K562 (cell line): ENCODE measurements at regions not wholly inside any gene's neighbourhood (a gene's known extent, or its start where the extent isn't known, plus 50 kb on each side); places are given as distances from the start of the nearest gene placed in this dataset.

ENCODE experiments used
- ATAC-seq: fragments of 200-7000 bp; cut with Tn5 transposase; 3 replicates; pipeline ENCODE4 v1.9.1; 2020; ENCODE audit warnings: moderate library complexity
- BruUV-seq: library from RNA; stranded (reverse); fragments of 400-500 nt; replicated peaks from 2 replicates; lab custom pipeline; 2021; lab: Mats Ljungman, UMichigan
- CTCF ChIA-PET: fragments of 300-600 bp; formaldehyde crosslinking; extraction: SDS; loops from one replicate; lab custom pipeline; 2021; ENCODE audit warnings: low intra/inter-chr PET ratio; lab: Yijun Ruan, JAX
- POLR2A ChIA-PET: fragments of 300-600, 350-650 bp; sonication (Branson Sonifier 250); formaldehyde crosslinking; extraction: SDS; loops from one replicate; lab custom pipeline; 2021; ENCODE audit warnings: antibody characterized with exemption, inconsistent platforms; lab: Yijun Ruan, JAX
- DNase-seq, 4 experiments: peaks; one replicate each; pipeline versions ENCODE4 v3.0.0 to v3.0.0-alpha.2; 2011 to 2018; ENCODE audit warnings: low spot score in 3 of 4, mixed read lengths in 3 of 4; ENCODE audit errors: extremely low read depth in 1 of 4
- FAIRE-seq: peaks from 2 replicates; lab custom pipeline; 2011; peaks lifted over from hg19 to GRCh38; lab: Jason Lieb, UNC
- H2AFZ ChIP-seq: 2 replicates; pipeline ENCODE4 v1.6.0; 2011; ENCODE audit warnings: low read depth, low read length, control low read depth, inconsistent platforms
- H3K27ac ChIP-seq: fragments of 200-600 bp; 3 replicates; pipeline ENCODE4 v1.8.0; 2011; ENCODE audit warnings: low read depth, mild to moderate bottlenecking, control low read depth, inconsistent platforms, low read length, moderate library complexity, mixed read lengths; ENCODE audit errors: extremely low read depth
- H3K27me3 ChIP-seq, 2 experiments: fragments of 300-600 bp in 1 of 2; 2 replicates in 1 of 2; 3 replicates in 1 of 2; pipeline versions ENCODE4 v1.6.0 to v1.8.0; 2011; ENCODE audit warnings: inconsistent platforms in 2 of 2, low read length in 2 of 2, mild to moderate bottlenecking in 1 of 2, mixed read lengths in 1 of 2, moderate library complexity in 1 of 2; ENCODE audit not compliant: control insufficient read depth in 2 of 2, insufficient read depth in 2 of 2
- H3K36me3 ChIP-seq: fragments of 300-600 bp; 3 replicates; pipeline ENCODE4 v1.8.0; 2011; ENCODE audit warnings: mild to moderate bottlenecking, low read length, inconsistent platforms; ENCODE audit not compliant: control insufficient read depth, insufficient read depth
- H3K4me1 ChIP-seq, 2 experiments: fragments of 200-600 bp in 1 of 2; replicated peaks in 1 of 2; 2 replicates in 1 of 2; 3 replicates in 1 of 2; pipeline versions ENCODE4 v1.5.1 to v1.8.0; 2011; ENCODE audit warnings: inconsistent platforms in 2 of 2, low read length in 2 of 2, mild to moderate bottlenecking in 1 of 2, mixed read lengths in 1 of 2, moderate library complexity in 1 of 2; ENCODE audit not compliant: control insufficient read depth in 2 of 2, insufficient read depth in 2 of 2
- H3K4me2 ChIP-seq: 2 replicates; pipeline ENCODE4 v1.6.1; 2011; ENCODE audit warnings: low read length, control low read depth, inconsistent platforms, mixed read lengths; ENCODE audit not compliant: insufficient read depth
- H3K4me3 ChIP-seq: fragments of 200-600 bp; sonication (generic), shearing (Covaris generic); 2 replicates; pipeline ENCODE4 v1.5.1; 2016; ENCODE audit warnings: control low read depth, inconsistent platforms
- H3K79me2 ChIP-seq: fragments of 200-600 bp; 3 replicates; pipeline ENCODE4 v1.8.0; 2011; ENCODE audit warnings: low read length, inconsistent platforms; ENCODE audit not compliant: control insufficient read depth, insufficient read depth
- H3K9ac ChIP-seq, 2 experiments: 2 replicates each; pipeline versions ENCODE4 v1.6.0 to v1.6.1; 2011; ENCODE audit warnings: low read depth in 2 of 2, low read length in 2 of 2, control low read depth in 1 of 2, inconsistent platforms in 1 of 2, mild to moderate bottlenecking in 1 of 2, mixed read lengths in 1 of 2; ENCODE audit not compliant: insufficient read depth in 1 of 2
- H3K9me1 ChIP-seq: one replicate; pipeline ENCODE4 v1.6.0; 2011; ENCODE audit warnings: inconsistent platforms, mild to moderate bottlenecking, low read length, moderate library complexity; ENCODE audit not compliant: control insufficient read depth, insufficient read depth
- H3K9me3 ChIP-seq: replicated peaks from 2 replicates; pipeline ENCODE4 v1.5.1; 2011; ENCODE audit warnings: low read depth, low read length, inconsistent platforms; ENCODE audit not compliant: control insufficient read depth, insufficient read depth
- H4K20me1 ChIP-seq: replicated peaks from 2 replicates; pipeline ENCODE4 v1.6.1; 2011; ENCODE audit warnings: low read length, inconsistent platforms, mixed read lengths; ENCODE audit not compliant: control insufficient read depth, insufficient read depth
- ATF2 ChIP-seq: sonication (generic); formaldehyde crosslinking; IDR thresholded peaks from 2 replicates; pipeline ENCODE4 v1.8.1; 2022; ENCODE audit warnings: missing genetic modification reagents
- CBX5 ChIP-seq: IDR thresholded peaks from 2 replicates; pipeline ENCODE4 v1.6.1; 2014; ENCODE audit warnings: low read depth, borderline replicate concordance
- KLF13 ChIP-seq: fragments of 450-650 bp; IDR thresholded peaks from 2 replicates; pipeline ENCODE4 v1.6.1; 2016; ENCODE audit warnings: missing genetic modification characterization, low read depth, mild to moderate bottlenecking, missing compliant biosample characterization, moderate library complexity, borderline replicate concordance
- ZBTB40 ChIP-seq, 2 experiments: fragments of 450-650 bp in 1 of 2; sonication (generic) in 1 of 2; formaldehyde crosslinking in 1 of 2; IDR thresholded peaks; 2 replicates each; pipeline versions ENCODE4 v1.7.1 to v1.9.0; 2016 to 2022; ENCODE audit warnings: inconsistent platforms in 1 of 2, mild to moderate bottlenecking in 1 of 2, missing genetic modification reagents in 1 of 2
- WGBS: fragments of 100-300 bp; shearing (Covaris generic); methylation state at CpG from one replicate; pipeline ENCODE4 v1.1.6; 2016; ENCODE audit warnings: low coverage, mixed read lengths; ENCODE audit not compliant: insufficient coverage; ENCODE audit errors: missing lambda C conversion rate; 5-methylcytosine and 5-hydroxymethylcytosine counted together
- in situ Hi-C: fragments of 300-500 bp; cut with MboI; formaldehyde crosslinking; loops from 4 replicates; pipeline ENCODE4 v1.15.0; 2018; ENCODE audit warnings: inconsistent platforms, mixed read lengths
- intact Hi-C: fragments of 100-400 bp; cut with micrococcal nuclease; formaldehyde crosslinking; loops from 2 replicates; pipeline ENCODE4 v1.14.2; 2022

GRCh38 chr11:28464252-28464867 is 356.2 kb downstream of the METTL15 start:
- Histone ChIP-seq H3K4me2 (no peak overlapping the region), H4K20me1 (no peaks in the 10 kb centered on the region), H3K27ac (no peak overlapping the region), H3K4me3 (no peak overlapping the region), H3K9me3 (no peaks in the 10 kb centered on the region; the same call in 1 of the 2 replicates), H3K36me3 (no peaks in the 10 kb centered on the region), H3K9ac (no peak overlapping the region), H3K27me3 (no peaks in the 10 kb centered on the region), H3K9me1 (no peaks in the 10 kb centered on the region), H3K79me2 (no peaks in the 10 kb centered on the region), H3K4me1 (no peaks in the 10 kb centered on the region), H2AFZ (no peak overlapping the region)
- FAIRE-seq = no peak
- no TSS peak for BruUV-seq
- CTCF ChIA-PET = no interaction called here
- intact Hi-C loops = no loop called here
- in situ Hi-C loops = no loop called here
- no peak for DNase-seq
- 0% methylated on average over 1 of the region's 1 CpG for WGBS
- TF ChIP-seq ATF2 = no peak
- no peak for TF ChIP-seq ZBTB40 (IDR thresholded peaks at IDR 0.05)
- TF ChIP-seq ZBTB40 (CRISPR knock-in tag; IDR thresholded peaks at IDR 0.05) = no peak
- TF ChIP-seq CBX5 = no peak
- TF ChIP-seq KLF13 (tag) = no peak
- TF ChIP-seq, all 486 proteins: peak for 0
- POLR2A ChIA-PET = no interaction called here
- no peak for ATAC-seq
